Prostate gland (tissue), 2 donors: ENCODE measurements at regions not wholly inside any gene's neighbourhood (a gene's known extent, or its start where the extent isn't known, plus 50 kb on each side); places are given as distances from the start of the nearest gene placed in this dataset.

Source experiments
- CTCF ChIP-seq, 4 experiments: fragments of 200-600 bp in 2 of 4; fragments of 450-650 bp in 2 of 4; sonication (generic) in 2 of 4; IDR thresholded peaks; 1 replicate in 3 of 4; 2 replicates in 1 of 4; pipeline ENCODE4 v1.5.1; 2016 to 2019; ENCODE audit warnings: antibody characterized with exemption in 4 of 4, mild to moderate bottlenecking in 2 of 4, moderate library complexity in 2 of 4
- POLR2A ChIP-seq: fragments of 450-650 bp; IDR thresholded peaks from one replicate; pipeline ENCODE4 v1.6.1; 2016; ENCODE audit warnings: antibody characterized with exemption, mild to moderate bottlenecking
- POLR2AphosphoS5 ChIP-seq: sonication (generic); formaldehyde crosslinking; IDR thresholded peaks from one replicate; pipeline ENCODE4 v1.6.1; 2017; ENCODE audit warnings: antibody characterized with exemption

GRCh38 chr5:145340099-145340498 lies 495.0 kb downstream of the PRELID2 start:
- TF ChIP-seq CTCF (IDR thresholded peaks at IDR 0.05) = no peak
- TF ChIP-seq POLR2A = no peak
- TF ChIP-seq POLR2AphosphoS5 = no peak
